Memory B cell (primary cell): ENCODE measurements at regions not wholly inside any gene's neighbourhood (a gene's known extent, or its start where the extent isn't known, plus 50 kb on each side); places are given as distances from the start of the nearest gene placed in this dataset.

Experiments used
- ATAC-seq: fragments of 150-1000 bp; cut with Tn5 transposase; 2 replicates; pipeline ENCODE4 v1.10.0; 2021; ENCODE audit warnings: low read depth, mild to moderate bottlenecking, moderate library complexity
- DNase-seq, 2 donors: peaks; one replicate each; pipeline ENCODE4 v3.0.0; 2022; ENCODE audit warnings: low spot score in 2 of 2
- H3K27ac Mint-ChIP-seq: one replicate; pipeline ENCODE4 v1.8.0; 2022; ENCODE audit warnings: mild to moderate bottlenecking, moderate library complexity, mixed read lengths
- H3K27me3 Mint-ChIP-seq: one replicate; pipeline ENCODE4 v1.8.0; 2022; ENCODE audit warnings: mixed read lengths
- H3K36me3 Mint-ChIP-seq: one replicate; pipeline ENCODE4 v1.8.0; 2022; ENCODE audit warnings: mild to moderate bottlenecking, mixed read lengths
- H3K4me1 Mint-ChIP-seq: one replicate; pipeline ENCODE4 v1.8.0; 2022; ENCODE audit warnings: mixed read lengths
- H3K4me3 Mint-ChIP-seq: one replicate; pipeline ENCODE4 v1.8.0; 2022; ENCODE audit warnings: mild to moderate bottlenecking, moderate library complexity, mixed read lengths
- H3K9me3 Mint-ChIP-seq: one replicate; pipeline ENCODE4 v1.8.0; 2022; ENCODE audit warnings: mixed read lengths

DNA sequence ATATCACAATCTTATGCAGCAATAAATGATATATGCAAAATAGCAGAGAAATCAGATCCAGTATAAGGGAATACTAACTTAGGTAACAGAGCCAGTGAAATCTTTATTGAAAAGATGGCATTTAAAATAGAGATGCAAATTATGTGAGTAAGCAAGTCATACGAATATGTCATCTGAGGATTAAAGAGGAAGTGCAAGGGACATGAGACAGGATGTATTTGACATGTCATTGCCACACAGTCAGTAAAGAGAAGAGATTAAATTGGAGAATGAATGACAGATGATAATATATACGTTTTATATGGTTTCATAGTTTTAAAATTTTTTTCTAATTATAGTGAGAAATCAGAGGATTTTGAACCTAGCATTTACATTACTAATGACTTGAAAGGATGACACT lies 426.4 kb downstream of the SLITRK5 start:
- Mint-ChIP-seq H3K27me3 (no peaks in the 10 kb centered on the region), H3K4me1 (no peaks in the 10 kb centered on the region), H3K27ac (no peak overlapping the region), H3K36me3 (no peaks in the 10 kb centered on the region), H3K9me3 (peaks cover 5% of the 10 kb centered on the region), H3K4me3 (no peak overlapping the region)
- DNase-seq: no peak
- ATAC-seq: no peak

DNA sequence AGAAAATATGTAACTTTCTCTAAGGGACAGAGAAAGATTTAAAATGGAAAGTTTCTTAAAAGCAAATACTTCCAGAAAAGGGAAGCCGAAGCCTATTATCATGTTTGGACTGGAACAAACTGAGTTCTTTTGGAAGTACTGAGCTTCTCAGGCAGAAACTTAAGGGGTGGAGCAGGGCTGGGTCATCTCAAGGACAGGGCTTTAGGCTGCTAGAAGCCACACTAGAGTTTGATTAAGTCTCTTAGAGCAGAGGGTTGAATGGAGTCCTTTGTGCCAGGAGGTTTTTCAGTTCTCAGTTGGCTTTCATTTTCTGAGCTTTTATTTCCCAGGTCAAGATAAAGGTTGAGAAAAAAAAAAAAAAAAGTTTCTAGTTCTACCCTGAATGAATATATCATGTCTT lies 432.7 kb downstream of the SLITRK5 start:
- Mint-ChIP-seq H3K36me3 (no peaks in the 10 kb centered on the region), H3K4me1 (no peaks in the 10 kb centered on the region), H3K27ac (no peak overlapping the region), H3K9me3 (peaks cover 9% of the 10 kb centered on the region), H3K4me3 (no peak overlapping the region), H3K27me3 (no peaks in the 10 kb centered on the region)
- ATAC-seq (no peak), DNase-seq (no peak)

GRCh38 chr13:88104576-88104975 lies 433.4 kb downstream of the SLITRK5 start:
- Mint-ChIP-seq H3K27ac (no peak overlapping the region), H3K36me3 (no peaks in the 10 kb centered on the region), H3K4me3 (no peak overlapping the region), H3K9me3 (peaks cover 9% of the 10 kb centered on the region), H3K4me1 (no peaks in the 10 kb centered on the region), H3K27me3 (no peaks in the 10 kb centered on the region)
- ATAC-seq (no peak), DNase-seq (no peak)

- H3K36me3 Mint-ChIP-seq: no peaks in the 10 kb centered on the region
- ATAC-seq (no peak), DNase-seq (no peak)
- no peaks in the 10 kb centered on the region for H3K27me3 Mint-ChIP-seq
- no peaks in the 10 kb centered on the region for H3K4me1 Mint-ChIP-seq
- no peak overlapping the region for H3K27ac Mint-ChIP-seq
- no peak overlapping the region for H3K4me3 Mint-ChIP-seq
- peaks cover 5% of the 10 kb centered on the region for H3K9me3 Mint-ChIP-seq
These were observed 436.4 kb downstream of the SLITRK5 start for GRCh38 chr13:88107570-88107969.

DNA sequence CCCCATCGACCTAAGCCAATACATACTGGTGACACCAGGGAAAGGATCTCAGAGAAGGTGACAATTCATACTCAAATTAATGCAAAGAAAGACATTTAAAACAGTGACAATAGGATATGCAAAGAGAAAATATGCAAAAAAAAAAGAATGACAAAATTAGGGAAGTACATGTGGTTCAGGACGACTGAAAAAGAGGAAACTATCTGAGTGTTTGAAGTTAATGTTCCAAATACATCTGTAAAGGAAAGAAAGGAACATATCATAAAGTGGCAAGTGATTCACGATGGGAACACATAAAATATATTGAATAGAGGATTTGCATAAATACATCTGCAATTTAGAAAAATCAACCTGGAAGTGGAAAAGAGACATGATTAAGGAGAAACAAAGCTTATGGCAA lies 441.4 kb downstream of the SLITRK5 start:
- Mint-ChIP-seq H3K36me3 (no peaks in the 10 kb centered on the region), H3K4me3 (no peak overlapping the region), H3K9me3 (no peaks in the 10 kb centered on the region), H3K27me3 (no peaks in the 10 kb centered on the region), H3K4me1 (no peaks in the 10 kb centered on the region), H3K27ac (no peak overlapping the region)
- ATAC-seq (no peak), DNase-seq (no peak)

DNA sequence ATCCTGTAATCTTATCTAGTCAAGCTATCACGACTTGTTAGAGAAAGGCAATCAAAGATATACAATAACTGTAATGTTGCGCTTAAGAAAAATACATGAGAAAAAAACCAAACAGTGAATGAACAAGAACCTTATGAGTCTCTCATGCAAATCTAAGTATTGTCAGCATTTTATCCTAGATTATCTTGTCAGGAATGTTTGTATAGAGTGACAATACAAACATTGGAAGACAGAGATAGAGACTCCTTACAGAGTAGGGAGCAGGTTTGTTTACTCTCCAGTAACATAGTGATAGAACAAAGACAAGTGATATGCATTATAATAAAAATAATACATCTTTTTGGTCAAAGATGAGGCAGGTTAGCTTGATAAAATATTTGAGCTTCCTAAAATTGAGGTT lies 444.8 kb downstream of the SLITRK5 start:
- Mint-ChIP-seq H3K36me3 (no peaks in the 10 kb centered on the region), H3K4me3 (no peak overlapping the region), H3K27ac (no peak overlapping the region), H3K4me1 (no peaks in the 10 kb centered on the region), H3K9me3 (no peaks in the 10 kb centered on the region), H3K27me3 (no peaks in the 10 kb centered on the region)
- DNase-seq (no peak), ATAC-seq (no peak)

- Mint-ChIP-seq H3K4me1 (no peaks in the 10 kb centered on the region), H3K27me3 (no peaks in the 10 kb centered on the region), H3K36me3 (no peaks in the 10 kb centered on the region), H3K27ac (no peak overlapping the region), H3K4me3 (no peak overlapping the region), H3K9me3 (no peaks in the 10 kb centered on the region)
- no peak for DNase-seq
- no peak for ATAC-seq
These were observed 447.8 kb downstream of the SLITRK5 start for GRCh38 chr13:88118952-88119351.

GRCh38 chr13:88124142-88124541 lies 453.0 kb downstream of the SLITRK5 start:
- no peaks in the 10 kb centered on the region for H3K4me1 Mint-ChIP-seq
- no peaks in the 10 kb centered on the region for H3K27me3 Mint-ChIP-seq
- H3K36me3 Mint-ChIP-seq: no peaks in the 10 kb centered on the region
- no peak overlapping the region for H3K27ac Mint-ChIP-seq
- H3K9me3 Mint-ChIP-seq: peaks cover 3% of the 10 kb centered on the region
- ATAC-seq (no peak), DNase-seq (no peak)
- H3K4me3 Mint-ChIP-seq: no peak overlapping the region

DNA sequence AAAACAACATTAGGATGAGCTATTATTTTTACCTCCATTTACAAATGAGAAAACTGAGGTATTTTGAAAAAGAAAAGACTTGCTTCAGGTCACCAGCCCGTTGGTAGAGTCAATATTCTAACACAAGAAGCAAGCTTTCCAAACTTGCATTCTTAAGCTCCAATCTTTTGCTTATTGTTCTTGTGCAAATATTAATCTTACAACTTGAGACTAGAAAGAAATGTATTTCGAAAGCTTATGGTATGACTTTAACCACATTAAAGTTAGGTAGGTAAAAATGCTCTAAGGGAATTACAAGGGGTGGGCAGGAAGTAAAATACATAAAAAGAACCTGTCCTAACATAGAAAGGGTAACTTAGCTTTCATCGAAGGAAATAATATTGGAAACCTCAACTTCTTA lies 453.9 kb downstream of the SLITRK5 start:
- no peaks in the 10 kb centered on the region for H3K27me3 Mint-ChIP-seq
- H3K27ac Mint-ChIP-seq: no peak overlapping the region
- no peaks in the 10 kb centered on the region for H3K4me1 Mint-ChIP-seq
- no peak for DNase-seq
- H3K36me3 Mint-ChIP-seq: no peaks in the 10 kb centered on the region
- H3K4me3 Mint-ChIP-seq: no peak overlapping the region
- H3K9me3 Mint-ChIP-seq: peaks cover 3% of the 10 kb centered on the region
- no peak for ATAC-seq

DNA sequence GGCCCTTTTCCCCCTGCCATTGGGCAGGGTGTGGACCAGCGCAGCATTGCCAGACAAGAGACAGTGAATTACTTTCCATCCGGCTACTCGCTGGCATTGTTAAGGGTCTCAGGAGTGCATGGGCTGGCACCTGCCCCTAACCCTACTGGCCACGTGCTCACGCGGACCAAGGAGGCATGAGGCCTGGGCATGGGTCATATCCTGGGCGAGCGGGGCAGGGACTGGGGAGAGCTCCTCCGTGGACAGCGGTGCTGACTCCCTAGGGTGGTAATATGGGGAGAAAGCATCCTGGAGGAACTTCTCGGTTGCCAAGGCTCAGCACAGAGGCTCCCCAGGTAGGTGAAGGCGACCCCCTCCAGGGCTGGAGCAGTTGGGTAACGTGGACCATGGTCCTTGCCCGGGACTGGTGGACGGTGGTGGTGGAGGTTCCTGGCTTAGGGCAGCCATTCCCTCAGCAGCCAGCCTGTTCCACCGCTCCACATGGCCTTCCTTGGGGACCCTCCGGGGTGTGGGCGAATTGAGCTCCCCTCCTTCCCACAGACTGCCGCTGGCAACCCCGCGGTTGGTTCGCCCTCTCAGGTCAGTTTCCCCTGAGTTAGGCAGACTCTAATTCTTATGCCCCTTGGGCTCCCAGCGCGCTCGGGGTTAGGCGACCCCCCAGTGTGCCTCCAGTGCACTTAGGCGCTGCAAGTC lies 465.1 kb downstream of the SLITRK5 start:
- no peak overlapping the region for H3K4me3 Mint-ChIP-seq
- ATAC-seq: no peak
- peaks cover 3% of the 10 kb centered on the region for H3K9me3 Mint-ChIP-seq
- H3K27me3 Mint-ChIP-seq: no peaks in the 10 kb centered on the region
- no peaks in the 10 kb centered on the region for H3K4me1 Mint-ChIP-seq
- no peaks in the 10 kb centered on the region for H3K36me3 Mint-ChIP-seq
- no peak for DNase-seq
- H3K27ac Mint-ChIP-seq: no peak overlapping the region

DNA sequence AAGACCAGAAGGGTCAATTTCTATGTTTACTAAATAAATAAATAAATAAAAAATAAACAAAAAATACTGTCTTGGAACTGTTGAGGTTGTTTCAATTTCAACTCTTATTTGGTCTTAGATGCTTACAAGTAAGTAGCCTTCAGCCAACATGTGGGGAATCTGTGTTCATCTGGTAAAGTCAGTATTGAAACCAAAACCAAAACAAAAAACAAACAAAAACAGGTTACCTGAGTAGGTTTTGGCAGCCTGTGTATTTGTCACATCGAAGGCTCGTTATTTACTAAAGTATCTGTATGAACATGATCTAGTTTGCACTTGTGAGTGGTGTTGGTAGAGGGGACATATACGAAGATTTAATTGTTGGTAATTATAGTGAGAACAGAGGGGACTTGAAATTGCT lies 471.5 kb downstream of the SLITRK5 start:
- DNase-seq (no peak), ATAC-seq (no peak)
- Mint-ChIP-seq H3K27ac (no peak overlapping the region), H3K4me1 (no peaks in the 10 kb centered on the region), H3K36me3 (no peaks in the 10 kb centered on the region), H3K27me3 (no peaks in the 10 kb centered on the region), H3K9me3 (peaks cover 1% of the 10 kb centered on the region), H3K4me3 (no peak overlapping the region)

DNA sequence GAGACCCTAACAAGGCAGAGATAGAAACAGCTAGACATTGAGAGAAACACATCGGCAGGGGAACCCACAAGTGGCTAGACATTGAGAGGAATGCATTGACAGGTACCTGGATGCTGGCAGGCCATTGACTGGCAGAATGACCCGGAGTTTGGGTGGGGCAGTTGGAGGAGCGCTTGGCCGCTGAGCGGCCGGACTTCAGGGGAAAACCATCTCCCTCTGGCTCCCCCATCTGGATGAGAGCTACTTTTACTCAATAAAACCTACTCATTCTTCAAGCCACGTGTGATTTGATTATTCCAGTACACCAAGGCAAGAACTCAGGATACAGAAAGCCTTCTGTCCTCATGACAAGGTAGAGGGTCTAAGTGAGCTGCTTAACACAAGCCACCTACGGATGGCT lies 473.4 kb downstream of the SLITRK5 start:
- H3K9me3 Mint-ChIP-seq: peaks cover 5% of the 10 kb centered on the region
- H3K4me1 Mint-ChIP-seq: no peaks in the 10 kb centered on the region
- H3K36me3 Mint-ChIP-seq: no peaks in the 10 kb centered on the region
- H3K27me3 Mint-ChIP-seq: no peaks in the 10 kb centered on the region
- no peak overlapping the region for H3K4me3 Mint-ChIP-seq
- DNase-seq (no peak), ATAC-seq (no peak)
- no peak overlapping the region for H3K27ac Mint-ChIP-seq

GRCh38 chr13:88153353-88153752 lies 482.2 kb downstream of the SLITRK5 start:
- Mint-ChIP-seq H3K27me3 (no peaks in the 10 kb centered on the region), H3K27ac (no peak overlapping the region), H3K9me3 (peaks cover 7% of the 10 kb centered on the region)

GRCh38 chr13:88154001-88154400 lies 482.8 kb downstream of the SLITRK5 start:
- no peak overlapping the region for H3K4me3 Mint-ChIP-seq
- DNase-seq (no peak), ATAC-seq (no peak)
- no peak overlapping the region for H3K27ac Mint-ChIP-seq
- H3K36me3 Mint-ChIP-seq: no peaks in the 10 kb centered on the region
- H3K27me3 Mint-ChIP-seq: no peaks in the 10 kb centered on the region
- no peaks in the 10 kb centered on the region for H3K4me1 Mint-ChIP-seq
- peaks cover 7% of the 10 kb centered on the region for H3K9me3 Mint-ChIP-seq

More at GRCh38 chr13:88153353-88153752, 482.2 kb downstream of the SLITRK5 start:
- Mint-ChIP-seq H3K4me1 (no peaks in the 10 kb centered on the region), H3K4me3 (no peak overlapping the region), H3K36me3 (no peaks in the 10 kb centered on the region)
- DNase-seq (no peak), ATAC-seq (no peak)

GRCh38 chr13:88162076-88162702 lies 491.0 kb downstream of the SLITRK5 start:
- Mint-ChIP-seq H3K9me3 (peaks cover 4% of the 10 kb centered on the region), H3K36me3 (no peaks in the 10 kb centered on the region), H3K4me1 (no peaks in the 10 kb centered on the region), H3K27ac (no peak overlapping the region), H3K27me3 (no peaks in the 10 kb centered on the region), H3K4me3 (no peak overlapping the region)
- ATAC-seq: no peak
- DNase-seq: no peak
